Body of pancreas (tissue), 4 donors: ENCODE measurements at regions not wholly inside any gene's neighbourhood (a gene's known extent, or its start where the extent isn't known, plus 50 kb on each side); places are given as distances from the start of the nearest gene placed in this dataset.
"Not testable (repeated sequence)": the region's sequence is repeated elsewhere in the genome, so short reads cannot be mapped to it uniquely, and the experiment has no call there.

Experiments
- ATAC-seq: fragments of 150-250 bp; one replicate; pipeline ENCODE4 v1.9.1; 2016
- DNase-seq, 4 donors: peaks; one replicate each; pipeline ENCODE4 v3.0.0-alpha.2; 2019
- H3K27ac ChIP-seq, 4 donors: fragments of 200-600 bp; sonication (generic); 1 replicate in 3 of 4; 2 replicates in 1 of 4; pipeline versions ENCODE4 v1.5.1 to v1.6.1; 2016 to 2019; ENCODE audit warnings: mild to moderate bottlenecking in 1 of 4, mixed read lengths in 1 of 4, moderate library complexity in 1 of 4
- H3K27me3 ChIP-seq, 2 donors: fragments of 200-600 bp; sonication (generic); one replicate each; pipeline ENCODE4 v1.6.0; 2016; ENCODE audit warnings: mild to moderate bottlenecking in 1 of 2
- H3K36me3 ChIP-seq, 2 donors: fragments of 200-600 bp; sonication (generic); replicated peaks in 1 of 2; 2 replicates each; pipeline ENCODE4 v1.5.1; 2016; ENCODE audit warnings: low read depth in 2 of 2; ENCODE audit not compliant: insufficient read depth in 1 of 2
- H3K4me1 ChIP-seq: fragments of 200-600 bp; sonication (generic); one replicate; pipeline ENCODE4 v1.6.0; 2016
- H3K4me3 ChIP-seq, 2 donors: fragments of 200-600 bp; sonication (generic); 1 replicate in 1 of 2; 2 replicates in 1 of 2; pipeline ENCODE4 v1.5.1; 2016 to 2019
- H3K9me3 ChIP-seq, 3 donors: fragments of 200-600 bp; sonication (generic); 1 replicate in 2 of 3; 2 replicates in 1 of 3; pipeline ENCODE4 v1.5.1; 2016
- POLR2A ChIP-seq, 3 donors: fragments of 450-650 bp; IDR thresholded peaks; one replicate each; pipeline ENCODE4 v1.6.1; 2016; ENCODE audit warnings: antibody characterized with exemption in 3 of 3, mild to moderate bottlenecking in 2 of 3
- WGBS, 2 donors: methylation state at CpG; one replicate each; pipeline ENCODE4 v1.1.5; 2017; 5-methylcytosine and 5-hydroxymethylcytosine counted together
- intact Hi-C: fragments of 100-400 bp; cut with DNase I; formaldehyde crosslinking; loops from one replicate; pipeline ENCODE4 v1.15.1; 2023
- TF ChIP-seq, protein P1 (sequence below), 7 experiments: fragments of 450-650 bp in 4 of 7; fragments of 200-600 bp in 3 of 7; sonication (generic) in 3 of 7; IDR thresholded peaks; one replicate each; pipeline ENCODE4 v1.5.1; 2016 to 2019; ENCODE audit warnings: antibody characterized with exemption in 7 of 7

DNA sequence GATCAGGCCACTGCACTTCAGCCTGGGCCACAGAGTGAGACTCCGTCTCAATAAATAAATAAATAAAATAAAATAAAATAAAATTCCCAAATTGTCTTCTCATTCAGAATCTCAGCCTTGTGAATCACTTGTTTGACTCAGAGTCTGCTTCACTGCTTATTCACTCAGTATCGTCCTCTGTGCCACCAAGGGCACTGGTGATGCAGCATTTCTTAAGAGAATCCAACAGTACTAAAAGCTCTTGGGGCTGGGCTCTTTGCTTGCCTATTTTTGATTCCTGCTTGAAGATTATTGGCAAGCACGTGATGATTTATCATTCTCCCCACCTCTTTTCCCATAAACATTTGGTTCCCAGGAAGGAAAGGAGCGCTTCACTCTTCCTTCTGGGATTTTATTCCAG, 54.8 kb upstream of the HMGB1 start:
- 91 to 93% methylated on average over 4 of the region's 4 CpGs for WGBS, 2 donors
- ATAC-seq = no peak
- no peak for TF ChIP-seq POLR2A (IDR thresholded peaks at IDR 0.05)
- TF ChIP-seq, protein P1, sequence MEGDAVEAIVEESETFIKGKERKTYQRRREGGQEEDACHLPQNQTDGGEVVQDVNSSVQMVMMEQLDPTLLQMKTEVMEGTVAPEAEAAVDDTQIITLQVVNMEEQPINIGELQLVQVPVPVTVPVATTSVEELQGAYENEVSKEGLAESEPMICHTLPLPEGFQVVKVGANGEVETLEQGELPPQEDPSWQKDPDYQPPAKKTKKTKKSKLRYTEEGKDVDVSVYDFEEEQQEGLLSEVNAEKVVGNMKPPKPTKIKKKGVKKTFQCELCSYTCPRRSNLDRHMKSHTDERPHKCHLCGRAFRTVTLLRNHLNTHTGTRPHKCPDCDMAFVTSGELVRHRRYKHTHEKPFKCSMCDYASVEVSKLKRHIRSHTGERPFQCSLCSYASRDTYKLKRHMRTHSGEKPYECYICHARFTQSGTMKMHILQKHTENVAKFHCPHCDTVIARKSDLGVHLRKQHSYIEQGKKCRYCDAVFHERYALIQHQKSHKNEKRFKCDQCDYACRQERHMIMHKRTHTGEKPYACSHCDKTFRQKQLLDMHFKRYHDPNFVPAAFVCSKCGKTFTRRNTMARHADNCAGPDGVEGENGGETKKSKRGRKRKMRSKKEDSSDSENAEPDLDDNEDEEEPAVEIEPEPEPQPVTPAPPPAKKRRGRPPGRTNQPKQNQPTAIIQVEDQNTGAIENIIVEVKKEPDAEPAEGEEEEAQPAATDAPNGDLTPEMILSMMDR (IDR thresholded peaks at IDR 0.05) = no peak

DNA sequence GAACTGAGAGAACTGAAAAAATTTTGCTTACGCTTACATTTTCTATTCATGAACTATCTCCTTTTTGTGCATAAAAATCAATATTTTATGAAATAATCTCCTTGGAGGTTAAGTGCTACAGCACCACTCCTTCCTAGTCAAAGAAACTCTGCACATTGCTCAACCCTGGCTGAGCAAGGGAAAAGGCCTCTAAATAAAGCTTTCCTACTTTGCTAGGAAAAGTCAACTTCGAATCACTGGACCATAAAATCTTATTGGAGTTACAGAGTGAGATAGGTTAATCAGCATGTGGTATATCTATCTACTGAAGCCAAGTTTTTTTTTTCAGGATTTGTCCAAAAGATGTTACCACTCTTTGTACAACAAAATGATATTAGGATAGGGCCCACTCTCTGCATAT, 57.5 kb upstream of the HMGB1 start:
- whole genome bisulfite sequencing, 2 donors = 65% methylated on average over 2 of the region's 2 CpGs
- no peaks in the 10 kb centered on the region for H3K9me3 ChIP-seq
- no peak overlapping the region for H3K4me3 ChIP-seq
- ATAC-seq (no peak), DNase-seq (no peak)
- no peak for TF ChIP-seq POLR2A (IDR thresholded peaks at IDR 0.05)
- TF ChIP-seq, protein P1 (IDR thresholded peaks at IDR 0.05) = no peak
- no peaks in the 10 kb centered on the region for H3K4me1 ChIP-seq
- no peaks in the 10 kb centered on the region for H3K36me3 ChIP-seq
- H3K27ac ChIP-seq = no peak overlapping the region
- H3K27me3 ChIP-seq = no peaks in the 10 kb centered on the region
- intact Hi-C loops = no loop called here

More for the DNA sequence above, 54.8 kb upstream of the HMGB1 start:
- no peaks in the 10 kb centered on the region for H3K4me1 ChIP-seq
- DNase-seq = no peak
- intact Hi-C loops = no loop called here
- no peak overlapping the region for H3K4me3 ChIP-seq
- no peaks in the 10 kb centered on the region for H3K36me3 ChIP-seq
- H3K9me3 ChIP-seq = no peaks in the 10 kb centered on the region
- H3K27ac ChIP-seq = no peak overlapping the region
- no peaks in the 10 kb centered on the region for H3K27me3 ChIP-seq

DNA sequence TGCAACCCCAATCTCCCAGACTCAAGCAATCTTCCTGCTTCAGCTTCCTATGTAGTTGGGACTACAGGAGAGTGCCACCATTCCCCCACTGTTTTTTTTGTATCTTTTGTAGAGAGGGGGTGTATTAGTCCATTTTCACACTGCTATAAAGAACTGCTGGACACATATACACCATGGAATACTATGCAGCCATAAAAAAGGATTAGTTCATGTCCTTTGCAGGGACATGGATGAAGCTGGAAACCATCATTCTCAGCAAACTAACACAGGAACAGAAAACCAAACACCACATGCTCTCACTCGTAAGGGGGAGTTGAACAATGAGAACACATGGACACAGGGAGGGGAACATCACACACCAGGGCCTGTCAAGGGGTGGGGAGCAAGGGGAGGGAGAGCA, 58.1 kb upstream of the HMGB1 start:
- 84 to 89% methylated on average over 1 of the region's 1 CpG for WGBS, 2 donors
- intact Hi-C loops = not testable (repeated sequence)

DNA sequence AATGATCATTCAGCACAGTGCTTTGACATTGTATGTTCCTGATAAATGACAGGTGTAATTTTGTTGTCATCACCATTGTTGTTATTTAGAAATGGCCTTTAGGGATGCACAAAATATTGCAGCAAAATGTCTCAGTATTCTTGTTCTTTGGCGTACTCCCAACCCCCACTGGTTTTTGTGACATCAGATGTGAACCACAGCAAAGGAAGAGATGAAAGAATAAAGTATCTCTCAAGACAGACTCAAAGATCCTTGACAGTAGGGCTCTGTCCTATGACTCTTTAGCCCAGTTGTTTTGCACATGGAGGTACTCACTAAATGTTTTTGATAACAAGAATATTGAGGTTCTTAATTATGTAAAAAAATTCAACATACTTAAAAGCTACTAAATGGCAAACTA, 59.5 kb upstream of the HMGB1 start:
- H3K27ac ChIP-seq, H3K36me3 ChIP-seq, intact Hi-C loops, ATAC-seq, DNase-seq, H3K4me3 ChIP-seq, H3K27me3 ChIP-seq, H3K9me3 ChIP-seq, H3K4me1 ChIP-seq: not testable (repeated sequence)
- 0 to 53% methylated on average over 1 of the region's 1 CpG for WGBS, 2 donors

More for the DNA sequence above, 58.1 kb upstream of the HMGB1 start:
- not testable (repeated sequence) for DNase-seq, H3K4me3 ChIP-seq, H3K4me1 ChIP-seq, H3K27ac ChIP-seq, H3K9me3 ChIP-seq, H3K36me3 ChIP-seq, ATAC-seq, H3K27me3 ChIP-seq

DNA sequence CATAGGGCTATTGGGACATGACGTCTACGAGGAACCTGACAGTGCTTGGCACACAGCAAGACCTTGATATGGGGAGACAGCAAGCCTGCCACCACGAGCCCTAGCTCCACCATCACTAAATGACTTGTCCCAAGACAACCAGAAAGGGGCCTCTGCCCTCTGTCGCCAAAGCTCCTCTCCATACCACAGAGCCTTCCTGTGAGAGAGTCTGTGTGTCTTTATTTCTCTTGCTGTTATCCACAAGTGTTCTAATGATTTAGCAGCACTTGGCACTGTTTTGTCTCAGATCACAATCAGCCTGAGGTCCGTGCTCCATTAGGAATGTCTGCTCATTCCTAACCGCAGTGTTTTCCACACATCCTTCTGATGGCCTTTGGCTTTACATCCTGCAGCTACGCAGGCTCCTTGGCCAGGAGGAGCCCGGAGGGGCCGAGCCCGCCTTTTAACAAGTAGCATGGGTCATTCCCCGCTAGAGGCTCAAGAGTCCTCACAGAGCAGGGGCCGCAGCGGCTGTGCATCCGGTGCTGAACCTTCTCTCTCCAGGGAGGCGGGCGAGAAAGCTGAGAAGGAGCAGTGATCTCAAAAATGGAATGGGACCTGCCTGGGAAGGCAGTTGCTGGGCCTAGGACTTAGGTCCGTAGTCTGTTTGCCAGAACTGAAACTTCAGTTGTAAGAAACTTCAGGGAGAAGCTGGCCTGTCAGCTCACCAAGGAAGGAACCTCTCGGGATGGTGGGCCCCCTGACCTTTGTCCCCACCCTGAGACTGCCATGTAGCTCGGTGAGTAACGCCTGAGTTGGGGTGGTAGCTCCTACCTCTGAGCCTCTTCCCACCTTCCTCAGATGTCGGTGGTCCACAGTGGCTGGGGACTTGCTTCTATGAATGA, 61.1 kb upstream of the HMGB1 start:
- Histone ChIP-seq H3K27me3 (no peaks in the 10 kb centered on the region), H3K4me3 (no peak overlapping the region), H3K9me3 (no peaks in the 10 kb centered on the region), H3K36me3 (no peaks in the 10 kb centered on the region), H3K27ac (no peak overlapping the region), H3K4me1 (no peaks in the 10 kb centered on the region)
- intact Hi-C loops = no loop called here
- ATAC-seq = no peak
- TF ChIP-seq, protein P1 (IDR thresholded peaks at IDR 0.05) = no peak
- no peak for TF ChIP-seq POLR2A (IDR thresholded peaks at IDR 0.05)
- 82 to 84% methylated on average over 16 to 21 of the region's 21 CpGs for WGBS, 2 donors
- peak in 1 of 4 donors; percentile 3 for DNase-seq
